GM21576 (cell line): ENCODE measurements at regions not wholly inside any gene's neighbourhood (a gene's known extent, or its start where the extent isn't known, plus 50 kb on each side); places are given as distances from the start of the nearest gene placed in this dataset.

Experiments used
- ATAC-seq: cut with Tn5 transposase; IDR thresholded peaks from one replicate; pipeline ENCODE4 v1.9.1; 2021; ENCODE audit warnings: mild to moderate bottlenecking, moderate library complexity; ENCODE audit not compliant: unreplicated experiment

- ATAC-seq: no peak
Observed at GRCh38 chr11:106399624-106400023, 322.2 kb downstream of the AASDHPPT start.

- no peak for ATAC-seq
Observed at GRCh38 chr11:106400949-106401570, 323.6 kb downstream of the AASDHPPT start.

- no peak for ATAC-seq
Observed at GRCh38 chr11:106403751-106404150, 326.3 kb downstream of the AASDHPPT start.

GRCh38 chr11:106409222-106409621 is 331.8 kb downstream of the AASDHPPT start:
- no peak for ATAC-seq

- no peak for ATAC-seq
Observed at GRCh38 chr11:106409671-106410070, 332.2 kb downstream of the AASDHPPT start.

- no peak for ATAC-seq
Observed at GRCh38 chr11:106410902-106411301, 333.4 kb downstream of the AASDHPPT start.

GRCh38 chr11:106413222-106413621 is 335.8 kb downstream of the AASDHPPT start:
- no peak for ATAC-seq

GRCh38 chr11:106415510-106415909 is 338.0 kb downstream of the AASDHPPT start:
- ATAC-seq: no peak

- no peak for ATAC-seq
Observed at GRCh38 chr11:106418791-106419190, 341.3 kb downstream of the AASDHPPT start.

GRCh38 chr11:106420048-106420665 is 342.7 kb downstream of the AASDHPPT start:
- no peak for ATAC-seq

- no peak for ATAC-seq
Observed at GRCh38 chr11:106420686-106421085, 343.2 kb downstream of the AASDHPPT start.

GRCh38 chr11:106421676-106422292 is 344.3 kb downstream of the AASDHPPT start:
- ATAC-seq: no peak

GRCh38 chr11:106422583-106422982 is 345.1 kb downstream of the AASDHPPT start:
- ATAC-seq: no peak

GRCh38 chr11:106424111-106424510 is 346.6 kb downstream of the AASDHPPT start:
- ATAC-seq: no peak

GRCh38 chr11:106425819-106426218 is 348.4 kb downstream of the AASDHPPT start:
- no peak for ATAC-seq

GRCh38 chr11:106426696-106427095 is 349.2 kb downstream of the AASDHPPT start:
- ATAC-seq: no peak

GRCh38 chr11:106427736-106428135 is 350.3 kb downstream of the AASDHPPT start:
- no peak for ATAC-seq

GRCh38 chr11:106442032-106442431 is 364.6 kb downstream of the AASDHPPT start:
- no peak for ATAC-seq

GRCh38 chr11:106446302-106446701 is 368.8 kb downstream of the AASDHPPT start:
- ATAC-seq: no peak

- ATAC-seq: no peak
Observed at GRCh38 chr11:106446955-106447354, 369.5 kb downstream of the AASDHPPT start.

- ATAC-seq: no peak
Observed at GRCh38 chr11:106447631-106448191, 370.2 kb downstream of the AASDHPPT start.

GRCh38 chr11:106449763-106450162 is 372.3 kb downstream of the AASDHPPT start:
- ATAC-seq: no peak
